GM10248 (cell line): ENCODE measurements at regions not wholly inside any gene's neighbourhood (a gene's known extent, or its start where the extent isn't known, plus 50 kb on each side); places are given as distances from the start of the nearest gene placed in this dataset.
"Not testable (repeated sequence)": the region's sequence is repeated elsewhere in the genome, so short reads cannot be mapped to it uniquely, and the experiment has no call there.

ENCODE experiments used
- CTCF ChIA-PET: fragments of 300-600 bp; sonication (Branson Sonifier 250); formaldehyde crosslinking; extraction: SDS; loops from one replicate; lab custom pipeline; 2021; ENCODE audit warnings: antibody characterized with exemption; lab: Yijun Ruan, JAX
- POLR2A ChIA-PET: fragments of 350-650 bp; sonication (Branson Sonifier 250); formaldehyde crosslinking; extraction: SDS; loops from one replicate; lab custom pipeline; 2020; ENCODE audit warnings: antibody characterized with exemption; lab: Yijun Ruan, JAX
- DNase-seq: peaks from one replicate; pipeline ENCODE4 v3.0.0; 2012; ENCODE audit errors: extremely low spot score
- CTCF ChIP-seq: IDR thresholded peaks from 2 replicates; pipeline ENCODE4 v1.5.1; 2012; ENCODE audit warnings: mild to moderate bottlenecking, low read depth; ENCODE audit errors: extremely low read depth, missing control alignments, control extremely low read depth

DNA sequence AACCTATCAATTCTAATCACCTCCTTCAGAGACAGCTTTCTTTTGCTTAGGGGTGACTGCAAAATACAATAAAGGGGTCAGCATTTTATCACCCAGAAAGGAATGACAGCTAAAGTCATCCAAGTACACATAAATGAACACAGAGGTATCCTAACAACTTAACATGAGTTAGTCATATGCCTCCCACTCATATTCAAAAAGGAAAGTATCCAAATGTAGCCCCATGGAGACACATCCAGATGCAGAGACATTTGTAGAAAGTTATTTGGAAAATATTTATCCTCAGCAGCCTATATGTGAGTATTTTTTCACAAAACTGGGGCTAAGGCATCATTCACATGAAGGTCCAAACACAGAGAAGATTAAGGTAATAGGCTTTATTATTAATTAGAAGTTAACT lies 1579.7 kb upstream of the SLC39A10 start:
- ChIA-PET POLR2A (no interaction called here), CTCF (no interaction called here)
- DNase-seq, result no peak
- no peak for TF ChIP-seq CTCF

DNA sequence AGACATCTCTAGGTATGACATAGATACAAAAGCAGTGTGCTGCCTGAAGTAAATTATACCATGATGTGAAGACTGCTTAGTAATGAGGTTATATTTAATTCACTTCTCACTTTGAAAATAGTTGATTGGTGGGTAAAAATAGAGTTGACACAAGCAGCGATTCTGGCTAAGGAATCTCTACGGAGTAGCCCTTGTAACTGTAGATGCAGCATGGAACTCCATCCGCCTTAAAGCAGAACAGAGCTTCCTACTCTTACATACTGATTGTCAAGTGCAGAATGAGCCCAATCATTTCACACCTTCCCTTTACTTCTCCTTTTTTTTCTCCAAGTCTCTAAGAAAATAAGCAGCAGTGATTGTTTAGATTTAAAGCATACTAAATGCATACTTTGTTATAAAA lies 1594.6 kb upstream of the SLC39A10 start:
- no peak for DNase-seq
- TF ChIP-seq CTCF, result no peak
- CTCF ChIA-PET, result no interaction called here
- POLR2A ChIA-PET, result no interaction called here

GRCh38 chr2:194060269-194060668 lies 1596.8 kb upstream of the SLC39A10 start:
- TF ChIP-seq CTCF, result no peak
- no peak for DNase-seq
- CTCF ChIA-PET, result interaction anchor here (1.4 kb wide), 1 partner anchor 24 kb away, joined by 4 read pairs; no protein-coding TSS in a partner anchor
- POLR2A ChIA-PET, result no interaction called here

DNA sequence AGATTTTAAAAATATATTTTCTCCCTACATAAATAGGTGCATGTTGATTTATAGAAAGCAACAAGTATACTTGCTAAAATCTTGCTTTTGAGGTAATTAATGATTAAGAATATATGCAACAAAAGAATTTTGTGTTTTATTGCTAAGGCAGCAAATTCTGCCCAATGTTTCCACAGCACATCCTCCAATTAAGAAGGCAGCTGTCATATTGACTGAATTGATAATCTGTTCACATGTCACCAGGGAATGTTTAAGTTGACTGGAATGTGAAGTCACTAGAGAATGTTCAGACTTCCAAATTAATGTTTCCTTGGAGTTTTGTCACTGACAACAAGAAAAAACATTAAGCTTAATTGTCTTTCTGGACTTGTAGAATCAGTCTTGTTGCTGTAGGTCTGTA lies 1602.7 kb upstream of the SLC39A10 start:
- ChIA-PET POLR2A (no interaction called here), CTCF (interaction anchor here (1.6 kb wide), 1 partner anchor 28 kb away, joined by 4 read pairs; no protein-coding TSS in a partner anchor)
- DNase-seq, result no peak
- no peak for TF ChIP-seq CTCF

- ChIA-PET POLR2A (no interaction called here), CTCF (no interaction called here)
- TF ChIP-seq CTCF, result no peak
- DNase-seq, result no peak
These were observed 1612.7 kb upstream of the SLC39A10 start for GRCh38 chr2:194044321-194044720.

DNA sequence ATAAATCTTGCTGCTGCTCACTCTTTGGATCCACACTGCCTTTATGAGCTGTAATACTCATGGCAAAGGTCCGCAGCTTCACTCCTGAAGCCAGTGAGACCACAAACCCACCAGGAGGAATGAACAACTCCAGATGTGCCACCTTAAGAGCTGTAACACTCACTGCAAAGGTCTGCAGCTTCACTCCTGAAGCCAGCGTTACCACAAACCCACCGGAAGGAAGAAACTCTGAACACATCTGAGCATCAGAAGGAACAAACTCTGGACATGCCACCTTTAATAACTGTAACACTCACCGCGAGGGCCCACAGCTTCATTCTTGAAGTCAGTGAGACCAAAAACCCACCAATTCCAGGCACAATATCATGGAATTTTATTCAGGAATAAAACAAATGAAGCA lies 1635.9 kb upstream of the SLC39A10 start:
- POLR2A ChIA-PET, CTCF ChIA-PET, DNase-seq: not testable (repeated sequence)

DNA sequence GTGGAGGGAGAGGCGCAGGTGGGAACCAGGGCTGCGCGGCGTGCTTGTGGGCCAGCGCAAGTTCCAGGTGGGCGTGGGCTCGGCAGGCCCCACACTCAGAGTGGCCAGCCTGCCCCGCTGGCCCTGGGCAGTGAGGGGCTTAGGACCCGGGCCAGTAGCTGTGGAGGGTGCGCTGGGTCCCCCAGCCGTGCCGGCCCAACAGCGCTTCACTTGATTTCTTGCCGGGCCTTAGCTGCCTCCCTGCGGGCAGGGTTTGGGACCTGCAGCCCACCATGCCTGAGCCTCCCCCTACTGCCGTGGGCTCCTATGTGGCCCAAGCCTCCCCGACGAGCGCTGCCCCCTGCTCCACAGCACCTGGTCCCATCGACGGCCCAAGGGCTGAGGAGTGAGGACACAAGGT lies 1636.9 kb upstream of the SLC39A10 start:
- ChIA-PET CTCF (no interaction called here), POLR2A (no interaction called here)
- no peak for DNase-seq
- no peak for TF ChIP-seq CTCF

- no peak for TF ChIP-seq CTCF
- no peak for DNase-seq
- ChIA-PET POLR2A (no interaction called here), CTCF (no interaction called here)
These were observed 1641.3 kb upstream of the SLC39A10 start for GRCh38 chr2:194015751-194016150.
